ENCODE measurements at regions not wholly inside any gene's neighbourhood (a gene's known extent, or its start where the extent isn't known, plus 50 kb on each side); places are given as distances from the start of the nearest gene placed in this dataset.

GRCh38 chr10:93182049-93182327 lies 108.3 kb downstream of the CYP26A1 start:
- TF ChIP-seq CTCF (IDR thresholded peaks at IDR 0.05) (no peak), EP300 (IDR thresholded peaks at IDR 0.05) (no peak)

Data from gastroesophageal sphincter (tissue), 3 donors.